MM.1S (cell line): ENCODE measurements at regions not wholly inside any gene's neighbourhood (a gene's known extent, or its start where the extent isn't known, plus 50 kb on each side); places are given as distances from the start of the nearest gene placed in this dataset.

ENCODE experiments used
- DNase-seq: peaks from one replicate; pipeline ENCODE4 v3.0.0-alpha.2; 2015
- H2AFZ ChIP-seq: fragments of 300-600 bp; sonication (generic); 2 replicates; pipeline ENCODE4 v1.6.0; 2016; ENCODE audit warnings: antibody characterized with exemption, low read length
- H3F3A ChIP-seq: fragments of 300-600 bp; sonication (generic); 2 replicates; pipeline ENCODE4 v1.6.1; 2016; ENCODE audit warnings: mild to moderate bottlenecking, antibody characterized with exemption, low read length, moderate library complexity, mixed read lengths; ENCODE audit not compliant: insufficient read depth
- H3K27ac ChIP-seq: fragments of 300-600 bp; sonication (generic); 2 replicates; pipeline ENCODE4 v1.5.1; 2016; ENCODE audit warnings: mild to moderate bottlenecking, low read length
- H3K27me3 ChIP-seq: fragments of 300-600 bp; sonication (generic); replicated peaks from 2 replicates; pipeline ENCODE4 v1.6.0; 2016; ENCODE audit warnings: low read length; ENCODE audit not compliant: insufficient read depth
- H3K36me3 ChIP-seq: fragments of 300-600 bp; sonication (generic); replicated peaks from 2 replicates; pipeline ENCODE4 v1.6.1; 2016; ENCODE audit warnings: mild to moderate bottlenecking, low read length, mixed read lengths; ENCODE audit not compliant: insufficient read depth
- H3K4me1 ChIP-seq: fragments of 300-600 bp; sonication (generic); 2 replicates; pipeline ENCODE4 v1.6.1; 2016; ENCODE audit warnings: low read length, mixed read lengths
- H3K4me2 ChIP-seq: fragments of 300-600 bp; sonication (generic); 2 replicates; pipeline ENCODE4 v1.6.0; 2016; ENCODE audit warnings: low read depth, low read length
- H3K4me3 ChIP-seq: fragments of 300-600 bp; sonication (generic); 2 replicates; pipeline ENCODE4 v1.5.1; 2016; ENCODE audit warnings: low read length, mixed read lengths
- H3K79me2 ChIP-seq: fragments of 300-600 bp; sonication (generic); 2 replicates; pipeline ENCODE4 v1.6.1; 2016; ENCODE audit warnings: mixed run types, low read length, mixed read lengths
- H3K9ac ChIP-seq: fragments of 300-600 bp; sonication (generic); 2 replicates; pipeline ENCODE4 v1.6.1; 2016; ENCODE audit warnings: low read length, mixed read lengths
- H3K9me2 ChIP-seq: fragments of 300-600 bp; sonication (generic); replicated peaks from 2 replicates; pipeline ENCODE4 v1.6.1; 2016; ENCODE audit warnings: mild to moderate bottlenecking, low read length, mixed read lengths; ENCODE audit not compliant: insufficient read depth
- H3K9me3 ChIP-seq: fragments of 300-600 bp; sonication (generic); replicated peaks from 2 replicates; pipeline ENCODE4 v1.6.1; 2016; ENCODE audit warnings: mild to moderate bottlenecking, low read length, mixed read lengths; ENCODE audit not compliant: insufficient read depth
- H4K20me1 ChIP-seq: fragments of 300-600 bp; sonication (generic); 2 replicates; pipeline ENCODE4 v1.6.1; 2016; ENCODE audit warnings: mild to moderate bottlenecking, low read length, moderate library complexity, mixed read lengths; ENCODE audit not compliant: insufficient read depth
- CTCF ChIP-seq: fragments of 300-600 bp; sonication (generic); IDR thresholded peaks from 2 replicates; pipeline ENCODE4 v1.5.1; 2016; ENCODE audit warnings: antibody characterized with exemption, low read length, mixed read lengths
- EZH2 ChIP-seq: fragments of 300-600 bp; sonication (generic); optimal IDR thresholded peaks from 2 replicates; pipeline ENCODE3; 2017; ENCODE audit warnings: low read depth, mild to moderate bottlenecking, antibody characterized with exemption, low read length, mixed read lengths
- EZH2phosphoT487 ChIP-seq: fragments of 300-600 bp; sonication (generic); IDR thresholded peaks from 2 replicates; pipeline ENCODE4 v1.6.1; 2018; ENCODE audit warnings: antibody characterized with exemption, low read length

GRCh38 chr2:18396329-18397010, 164.0 kb downstream of the RDH14 start:
- Histone ChIP-seq H3K27ac (no peak overlapping the region), H3K9ac (no peak overlapping the region), H3K4me3 (no peak overlapping the region), H3K4me1 (no peaks in the 10 kb centered on the region), H3K9me2 (no peaks in the 10 kb centered on the region), H3K36me3 (no peaks in the 10 kb centered on the region), H3K79me2 (no peaks in the 10 kb centered on the region), H4K20me1 (no peaks in the 10 kb centered on the region), H3K4me2 (no peak overlapping the region), H3K27me3 (no peaks in the 10 kb centered on the region), H3K9me3 (no peaks in the 10 kb centered on the region), H2AFZ (no peak overlapping the region), H3F3A (no peaks in the 10 kb centered on the region)
- TF ChIP-seq EZH2 (no peak), EZH2phosphoT487 (no peak), CTCF (no peak)
- DNase-seq, result no peak

GRCh38 chr2:18395555-18395954, 164.9 kb downstream of the RDH14 start:
- Histone ChIP-seq H4K20me1 (no peaks in the 10 kb centered on the region), H3K9ac (no peak overlapping the region), H3K9me3 (no peaks in the 10 kb centered on the region), H3K79me2 (no peaks in the 10 kb centered on the region), H2AFZ (no peak overlapping the region), H3K4me2 (no peak overlapping the region), H3F3A (no peaks in the 10 kb centered on the region), H3K27me3 (no peaks in the 10 kb centered on the region), H3K27ac (no peak overlapping the region), H3K36me3 (no peaks in the 10 kb centered on the region), H3K9me2 (no peaks in the 10 kb centered on the region), H3K4me3 (no peak overlapping the region), H3K4me1 (no peaks in the 10 kb centered on the region)
- TF ChIP-seq EZH2 (no peak), CTCF (no peak), EZH2phosphoT487 (no peak)
- no peak for DNase-seq

GRCh38 chr2:18387441-18388206, 172.8 kb downstream of the RDH14 start:
- Histone ChIP-seq H3K9me3 (no peaks in the 10 kb centered on the region), H3K9ac (no peak overlapping the region), H3F3A (no peaks in the 10 kb centered on the region), H3K27me3 (no peaks in the 10 kb centered on the region), H3K4me2 (no peak overlapping the region), H3K79me2 (no peaks in the 10 kb centered on the region), H4K20me1 (no peaks in the 10 kb centered on the region), H2AFZ (0 out of 2 replicates have a peak overlapping the region, but pooled peaks have one; percentile 10), H3K9me2 (no peaks in the 10 kb centered on the region), H3K4me1 (no peaks in the 10 kb centered on the region), H3K4me3 (no peak overlapping the region), H3K27ac (no peak overlapping the region), H3K36me3 (no peaks in the 10 kb centered on the region)
- TF ChIP-seq EZH2phosphoT487 (no peak), CTCF (peak; percentile 93)
- DNase-seq, result peak; percentile 72
